Activated CD4-positive, alpha-beta T cell treated with anti-CD3 and anti-CD28 coated beads for 36 hours (primary cell): ENCODE measurements at regions not wholly inside any gene's neighbourhood (a gene's known extent, or its start where the extent isn't known, plus 50 kb on each side); places are given as distances from the start of the nearest gene placed in this dataset.
"Not testable (repeated sequence)": the region's sequence is repeated elsewhere in the genome, so short reads cannot be mapped to it uniquely, and the experiment has no call there.

Experiments
- ATAC-seq: fragments of 200-7000 bp; cut with Tn5 transposase; one replicate; pipeline ENCODE4 v1.10.0; 2021; ENCODE audit warnings: mild to moderate bottlenecking, moderate library complexity
- CTCF ChIA-PET: fragments of 350-600 bp; sonication (Branson Sonifier 250); formaldehyde crosslinking; loops from one replicate; lab custom pipeline; 2021; ENCODE audit warnings: antibody characterized with exemption; lab: Charles Lee
- POLR2A ChIA-PET: fragments of 350-600 bp; sonication (Branson Sonifier 250); formaldehyde crosslinking; loops from one replicate; lab custom pipeline; 2021; ENCODE audit warnings: antibody characterized with exemption, inconsistent platforms; lab: Charles Lee
- DNase-seq: peaks from one replicate; pipeline ENCODE4 v3.0.0-alpha.2; 2020
- H3K27ac Mint-ChIP-seq: one replicate; pipeline ENCODE4 v1.8.0; 2021; ENCODE audit warnings: mixed read lengths
- H3K27me3 Mint-ChIP-seq: one replicate; pipeline ENCODE4 v1.8.0; 2021; ENCODE audit warnings: mixed read lengths
- H3K36me3 Mint-ChIP-seq: one replicate; pipeline ENCODE4 v1.8.0; 2021; ENCODE audit warnings: low read depth, mixed read lengths
- H3K4me1 Mint-ChIP-seq: one replicate; pipeline ENCODE4 v1.8.0; 2021; ENCODE audit warnings: mixed read lengths
- H3K4me3 Mint-ChIP-seq: one replicate; pipeline ENCODE4 v1.8.0; 2021; ENCODE audit warnings: mild to moderate bottlenecking, moderate library complexity, mixed read lengths
- H3K9me3 Mint-ChIP-seq: one replicate; pipeline ENCODE4 v1.8.0; 2021; ENCODE audit warnings: low read depth, mixed read lengths
- intact Hi-C, 2 experiments: fragments of 100-400 bp; cut with DNase I in 1 of 2; cut with micrococcal nuclease in 1 of 2; formaldehyde crosslinking; loops; one replicate each; pipeline versions ENCODE4 v1.14.2 to v1.15.1; 2022 to 2024; cut with DNase I, micrococcal nuclease

DNA sequence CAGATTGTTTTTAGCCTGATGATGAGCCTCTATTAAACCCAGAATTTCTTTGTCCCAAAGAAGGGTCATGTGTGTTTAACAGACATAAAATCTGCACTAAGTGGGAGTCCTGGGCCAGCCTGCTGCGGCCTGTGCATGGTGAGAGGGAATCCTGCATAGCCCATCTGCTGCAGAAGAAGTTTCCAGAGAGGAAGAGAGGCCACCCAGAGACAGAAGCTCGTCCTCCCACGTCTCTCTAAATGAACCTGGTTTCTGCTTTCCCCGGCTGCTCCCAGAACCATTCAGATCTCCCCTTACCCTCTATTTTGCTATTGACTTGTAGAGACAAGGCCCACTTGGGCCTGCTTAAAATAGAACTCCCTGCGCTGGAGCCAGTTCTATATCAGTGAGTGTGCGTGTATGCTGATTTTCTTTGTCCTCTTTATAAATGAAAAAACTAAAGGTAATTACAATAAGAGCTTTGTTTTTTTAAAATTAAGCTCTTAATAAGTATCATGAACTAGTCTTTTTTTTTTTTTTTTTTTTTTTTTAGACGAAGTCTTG is 142.8 kb upstream of the RAB4A start:
- Mint-ChIP-seq H3K9me3 (no peaks in the 10 kb centered on the region), H3K36me3 (peaks cover 1% of the 10 kb centered on the region), H3K27ac (no peak overlapping the region), H3K27me3 (no peaks in the 10 kb centered on the region), H3K4me1 (peaks cover 54% of the 10 kb centered on the region), H3K4me3 (no peak overlapping the region)
- ChIA-PET CTCF (interaction anchor here (0.6 to 2.9 kb wide), 5 partner anchors 11 to 463 kb away, joined by 3 to 13 read pairs (median 4); no protein-coding TSS in a partner anchor), POLR2A (no interaction called here)
- DNase-seq (no peak), ATAC-seq (no peak)
- intact Hi-C loops: no loop called here

DNA sequence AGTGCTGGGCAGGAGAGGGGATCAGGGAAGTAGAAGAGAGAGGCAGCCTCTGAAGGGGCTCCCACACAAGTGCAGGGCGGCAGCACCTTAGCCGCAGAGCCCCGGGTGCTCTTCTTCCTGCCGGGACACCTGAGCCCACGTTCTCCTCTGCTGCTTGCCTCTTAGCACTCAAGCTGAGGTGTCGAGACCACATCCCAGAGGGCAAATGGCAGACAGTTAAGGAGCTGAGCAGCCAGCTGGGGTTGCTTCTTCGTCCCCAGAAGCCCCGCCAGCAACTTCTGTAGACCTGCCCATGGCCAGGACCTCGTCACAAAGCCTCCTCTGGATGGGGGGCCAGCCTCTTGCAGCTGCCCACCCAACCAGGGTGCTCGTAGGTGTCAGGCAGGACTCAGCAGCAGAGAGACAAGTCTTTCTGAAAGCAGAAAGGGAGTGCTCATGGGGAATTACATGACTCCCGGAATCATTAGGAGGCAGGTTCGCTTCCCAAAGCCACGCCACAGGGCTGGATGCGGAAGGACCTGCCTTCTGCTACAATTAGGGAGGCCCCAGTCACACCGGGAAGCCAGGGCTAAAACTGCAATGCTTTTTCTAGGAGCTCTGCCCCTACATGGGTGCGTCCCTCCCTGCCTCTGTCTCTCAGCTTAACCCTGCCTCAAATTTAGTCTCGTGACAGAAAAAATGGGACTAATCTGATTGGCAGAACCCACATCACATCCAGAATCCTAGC is 141.4 kb upstream of the RAB4A start:
- Mint-ChIP-seq H3K4me1 (peaks cover 54% of the 10 kb centered on the region), H3K36me3 (peaks cover 11% of the 10 kb centered on the region), H3K9me3 (peaks cover 10% of the 10 kb centered on the region), H3K27me3 (no peaks in the 10 kb centered on the region), H3K27ac (no peak overlapping the region), H3K4me3 (no peak overlapping the region)
- ChIA-PET CTCF (interaction anchor here (0.6 to 2.9 kb wide), 7 partner anchors 10 to 465 kb away, joined by 3 to 13 read pairs (median 3); no protein-coding TSS in a partner anchor), POLR2A (no interaction called here)
- DNase-seq (peak; percentile 45), ATAC-seq (peak; percentile 49)
- intact Hi-C loops: loop anchor here in 1 of 2 experiments (10.0 kb wide), 1 partner anchor 95 kb away; no protein-coding TSS in a partner anchor

DNA sequence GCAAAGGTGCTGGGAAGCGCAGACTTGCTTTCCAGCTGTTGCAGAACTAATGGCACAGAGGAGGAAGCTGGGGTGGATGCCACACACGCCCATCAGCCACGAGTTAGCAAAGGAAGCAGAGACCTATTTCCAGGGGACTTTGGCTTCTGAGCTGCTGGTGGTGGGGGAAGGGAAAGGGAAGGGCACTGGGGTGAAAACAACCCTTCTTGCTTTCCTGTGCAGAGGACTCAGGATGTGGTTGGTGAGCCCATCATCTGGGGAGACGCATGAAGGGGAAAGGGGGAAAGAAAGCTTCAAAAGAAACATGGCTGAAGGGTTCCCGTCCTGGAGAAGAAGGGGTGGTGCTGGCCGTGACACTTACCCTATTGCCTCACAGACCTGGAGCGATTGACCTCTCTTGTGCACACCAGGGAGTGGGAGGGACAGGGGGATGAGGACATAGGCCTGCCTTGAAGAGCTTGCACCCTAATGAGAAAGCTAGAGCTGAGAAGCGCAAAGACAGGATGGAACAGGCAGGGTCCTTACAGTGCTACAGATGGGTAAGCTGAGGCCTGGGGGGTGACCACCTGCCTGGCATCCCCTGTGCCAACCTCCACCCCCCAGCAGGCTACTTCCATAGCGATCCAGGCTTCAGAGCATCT is 140.8 kb upstream of the RAB4A start:
- DNase-seq (peak; percentile 21), ATAC-seq (peak; percentile 28)
- Mint-ChIP-seq H3K36me3 (peaks cover 17% of the 10 kb centered on the region), H3K9me3 (peaks cover 14% of the 10 kb centered on the region), H3K27ac (no peak overlapping the region), H3K4me3 (no peak overlapping the region), H3K27me3 (no peaks in the 10 kb centered on the region), H3K4me1 (peaks cover 54% of the 10 kb centered on the region)
- ChIA-PET POLR2A (no interaction called here), CTCF (interaction anchor here (1.6 to 2.9 kb wide), 2 partner anchors 31 to 98 kb away, joined by 3 to 13 read pairs; no protein-coding TSS in a partner anchor)
- intact Hi-C loops: loop anchor here in 1 of 2 experiments (10.0 kb wide), 1 partner anchor 95 kb away; no protein-coding TSS in a partner anchor

DNA sequence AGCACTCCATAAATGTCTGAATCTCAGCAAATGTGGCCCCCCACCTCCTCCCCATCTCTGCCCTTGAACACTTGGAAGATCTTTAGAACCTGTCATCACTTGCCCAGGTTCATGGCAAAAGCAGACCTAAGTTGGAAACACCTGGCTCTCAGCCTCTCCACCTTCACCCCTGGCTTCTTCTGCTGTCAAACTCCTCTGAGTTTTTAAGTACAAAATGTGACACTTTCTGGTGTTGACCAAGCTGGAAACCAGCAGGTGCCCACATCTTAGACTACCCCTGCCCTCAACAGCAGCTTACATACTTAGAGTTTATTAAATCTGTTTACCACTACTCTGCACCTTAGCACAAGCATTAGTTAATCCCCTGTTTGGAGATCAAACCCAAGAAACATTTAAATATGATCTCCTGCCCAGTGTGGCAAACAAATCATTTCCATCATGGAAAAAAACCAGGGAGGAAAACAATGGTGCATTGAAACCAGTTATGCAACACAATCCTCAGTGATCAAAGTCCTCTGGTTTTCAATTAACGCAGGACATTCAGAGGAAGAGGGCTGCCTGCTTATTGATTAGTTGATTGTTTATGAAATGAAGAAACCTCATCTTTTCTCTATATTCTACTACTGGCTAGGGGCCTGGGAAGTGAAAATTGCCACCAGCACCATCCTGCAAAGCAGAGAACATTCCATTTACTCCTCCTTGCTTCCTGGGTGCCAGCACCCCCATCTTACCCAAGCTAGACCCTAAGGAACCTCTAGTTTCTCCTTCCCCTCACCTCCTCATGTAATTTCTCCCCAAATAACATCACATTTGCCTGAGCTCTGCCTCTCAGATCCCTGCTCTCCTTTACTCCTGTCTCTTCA is 139.4 kb upstream of the RAB4A start:
- Mint-ChIP-seq H3K36me3 (peaks cover 29% of the 10 kb centered on the region), H3K4me1 (peaks cover 56% of the 10 kb centered on the region), H3K27ac (no peak overlapping the region), H3K9me3 (peaks cover 24% of the 10 kb centered on the region), H3K4me3 (no peak overlapping the region), H3K27me3 (no peaks in the 10 kb centered on the region)
- DNase-seq (no peak), ATAC-seq (no peak)
- ChIA-PET POLR2A (no interaction called here), CTCF (interaction anchor here (1.6 to 2.9 kb wide), 2 partner anchors 30 to 97 kb away, joined by 3 to 13 read pairs; no protein-coding TSS in a partner anchor)
- intact Hi-C loops: loop anchor here in 1 of 2 experiments (10.0 kb wide), 1 partner anchor 93 kb away; no protein-coding TSS in a partner anchor

DNA sequence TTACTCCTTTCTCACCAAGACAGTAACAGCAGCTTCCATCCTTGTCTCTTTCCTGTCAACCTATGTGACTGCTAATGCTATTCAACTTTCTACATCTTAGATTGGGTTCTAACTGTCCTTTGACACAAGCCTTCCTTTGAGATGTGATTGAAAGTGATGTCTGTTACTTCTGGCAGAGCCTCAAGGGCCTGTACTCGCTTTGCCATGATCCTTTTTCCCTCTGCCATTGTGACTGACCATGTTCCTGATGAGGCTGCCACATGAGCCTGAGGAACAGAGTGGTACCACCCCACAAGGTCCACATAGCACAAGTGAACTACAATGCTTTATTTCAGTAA is 138.8 kb upstream of the RAB4A start:
- POLR2A ChIA-PET: interaction anchor here (0.7 kb wide), 1 partner anchor 134 kb away, joined by 3 read pairs; no protein-coding TSS in a partner anchor
- intact Hi-C loops: loop anchor here in 1 of 2 experiments (10.0 kb wide), 1 partner anchor 93 kb away; no protein-coding TSS in a partner anchor
- peaks cover 29% of the 10 kb centered on the region for H3K36me3 Mint-ChIP-seq
- ATAC-seq: no peak
- DNase-seq: no peak
- CTCF ChIA-PET: interaction anchor here (1.6 kb wide), 1 partner anchor 29 kb away, joined by 3 read pairs; no protein-coding TSS in a partner anchor
- no peak overlapping the region for H3K4me3 Mint-ChIP-seq
- H3K27me3 Mint-ChIP-seq: no peaks in the 10 kb centered on the region
- peaks cover 57% of the 10 kb centered on the region for H3K4me1 Mint-ChIP-seq
- H3K9me3 Mint-ChIP-seq: peaks cover 24% of the 10 kb centered on the region
- no peak overlapping the region for H3K27ac Mint-ChIP-seq

DNA sequence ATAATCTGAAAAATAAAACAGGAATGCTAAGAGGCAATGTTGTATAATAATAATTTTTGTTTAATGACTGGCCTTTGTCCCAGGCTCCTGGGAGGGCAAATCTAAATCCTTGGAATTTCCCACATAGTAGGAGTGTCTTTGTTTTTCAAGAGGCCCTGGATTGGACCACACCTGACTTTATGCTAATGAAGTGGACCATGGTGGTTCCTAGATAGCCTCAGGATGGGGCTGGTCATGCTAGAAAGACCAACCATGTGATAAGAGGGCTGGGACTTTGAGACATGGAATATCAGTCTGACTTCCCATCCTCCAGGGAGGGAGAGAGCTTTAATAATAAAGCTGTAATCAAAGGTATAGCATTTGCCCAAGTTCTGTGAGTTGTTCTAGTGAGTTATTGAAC is 138.2 kb upstream of the RAB4A start:
- POLR2A ChIA-PET: interaction anchor here (0.7 kb wide), 1 partner anchor 135 kb away, joined by 3 read pairs; no protein-coding TSS in a partner anchor
- Mint-ChIP-seq H3K9me3 (peaks cover 24% of the 10 kb centered on the region), H3K36me3 (peaks cover 29% of the 10 kb centered on the region), H3K27ac (no peak overlapping the region), H3K4me3 (no peak overlapping the region), H3K27me3 (no peaks in the 10 kb centered on the region), H3K4me1 (peaks cover 57% of the 10 kb centered on the region)
- intact Hi-C loops: loop anchor here in 1 of 2 experiments (10.0 kb wide), 1 partner anchor 92 kb away; no protein-coding TSS in a partner anchor
- DNase-seq (no peak), ATAC-seq (no peak)
- CTCF ChIA-PET: no interaction called here

DNA sequence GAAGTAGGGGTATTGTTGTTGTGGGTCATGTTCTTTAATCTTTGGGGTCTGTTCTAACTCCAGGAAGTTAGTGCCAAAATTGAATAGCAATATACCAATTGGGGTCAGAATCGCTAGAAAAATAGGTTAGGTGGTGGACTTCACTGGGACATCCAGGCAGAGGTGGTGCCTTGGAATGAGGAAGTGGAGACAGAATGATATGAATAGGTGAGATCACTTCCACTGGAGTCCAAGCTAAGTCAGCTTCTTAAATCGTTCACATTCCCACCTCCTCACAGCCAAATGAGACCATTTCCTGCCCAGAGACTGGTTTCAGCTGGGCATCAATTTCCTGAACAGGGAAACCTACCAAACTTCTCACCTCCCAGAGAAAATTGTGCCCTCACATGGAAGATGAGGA is 137.8 kb upstream of the RAB4A start:
- intact Hi-C loops: loop anchor here in 1 of 2 experiments (10.0 kb wide), 1 partner anchor 92 kb away; no protein-coding TSS in a partner anchor
- no peak overlapping the region for H3K4me3 Mint-ChIP-seq
- H3K27ac Mint-ChIP-seq: no peak overlapping the region

DNA sequence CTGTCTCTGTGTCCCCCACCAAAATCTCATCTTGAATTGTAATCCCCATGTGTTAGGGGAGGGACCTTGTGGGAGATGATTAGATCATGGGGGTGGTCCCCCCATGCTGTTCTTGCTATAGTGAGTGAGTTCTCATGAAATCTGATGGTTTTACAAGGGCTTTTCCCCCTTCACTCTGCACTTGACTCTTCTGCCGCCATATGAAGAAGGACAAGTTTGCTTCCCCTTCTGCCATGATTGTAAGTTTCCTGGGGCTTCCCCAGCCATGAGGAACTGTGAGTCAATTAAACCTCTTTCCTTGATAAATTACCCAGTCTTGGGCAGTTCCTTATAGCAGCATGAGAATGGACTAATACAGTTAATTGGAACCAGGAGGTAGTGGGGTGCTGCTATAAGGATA is 137.1 kb upstream of the RAB4A start:
- ATAC-seq: no peak
- Mint-ChIP-seq H3K27me3 (no peaks in the 10 kb centered on the region), H3K4me1 (peaks cover 57% of the 10 kb centered on the region), H3K36me3 (peaks cover 29% of the 10 kb centered on the region), H3K4me3 (no peak overlapping the region), H3K9me3 (peaks cover 24% of the 10 kb centered on the region), H3K27ac (no peak overlapping the region)
- ChIA-PET POLR2A (no interaction called here), CTCF (no interaction called here)
- intact Hi-C loops: loop anchor here in 1 of 2 experiments (10.0 kb wide), 1 partner anchor 91 kb away; no protein-coding TSS in a partner anchor
- no peak for DNase-seq

More for the DNA sequence above, 137.8 kb upstream of the RAB4A start:
- H3K27me3 Mint-ChIP-seq: no peaks in the 10 kb centered on the region
- ChIA-PET CTCF (no interaction called here), POLR2A (no interaction called here)
- ATAC-seq (no peak), DNase-seq (no peak)
- peaks cover 24% of the 10 kb centered on the region for H3K9me3 Mint-ChIP-seq
- peaks cover 57% of the 10 kb centered on the region for H3K4me1 Mint-ChIP-seq
- H3K36me3 Mint-ChIP-seq: peaks cover 29% of the 10 kb centered on the region

DNA sequence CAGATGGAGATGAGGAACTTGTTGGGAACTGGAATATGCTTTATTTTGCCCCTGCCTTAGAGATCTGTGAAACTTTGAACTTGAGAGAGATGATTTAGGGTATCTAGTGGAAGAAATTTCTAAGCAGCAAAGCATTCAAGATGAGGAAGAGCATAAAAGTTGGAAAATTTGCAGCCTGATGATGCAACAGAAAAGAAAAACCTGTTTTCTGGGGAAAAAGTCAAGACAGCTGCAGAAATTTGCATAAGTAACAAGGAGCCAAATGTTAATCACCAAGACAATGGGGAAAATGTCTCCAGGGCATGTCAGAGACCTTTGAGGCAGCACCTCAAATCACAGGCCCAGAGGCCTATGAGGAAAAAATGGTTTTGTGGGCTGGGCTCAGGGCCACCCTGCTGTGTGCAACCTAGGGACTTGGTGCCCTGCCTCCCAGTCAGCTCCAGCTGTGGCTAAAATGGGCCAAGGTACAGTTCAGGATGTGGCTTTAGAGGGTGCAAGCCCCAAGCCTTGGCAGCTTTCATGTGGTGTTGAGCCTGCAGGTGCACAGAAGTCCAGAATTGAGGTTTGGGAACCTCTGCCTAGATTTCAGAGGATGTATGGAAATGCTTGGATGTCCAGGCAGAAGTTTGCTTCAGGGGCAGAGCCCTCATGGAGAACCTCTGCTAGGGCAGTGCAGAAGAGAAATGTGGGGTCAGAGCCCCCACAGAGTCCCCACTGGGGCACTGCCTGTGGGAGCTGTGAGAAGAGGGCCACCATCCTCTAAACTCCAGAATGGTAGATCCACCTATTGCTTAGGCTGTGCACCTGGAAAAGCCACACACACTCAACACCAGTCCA is 136.3 kb upstream of the RAB4A start:
- DNase-seq, ATAC-seq, H3K27me3 Mint-ChIP-seq, POLR2A ChIA-PET, H3K27ac Mint-ChIP-seq, H3K4me3 Mint-ChIP-seq: not testable (repeated sequence)
- intact Hi-C loops: loop anchor here (5.0 to 10.0 kb wide), 2 partner anchors 90 to 93 kb away; no protein-coding TSS in a partner anchor
- Mint-ChIP-seq H3K4me1 (peaks cover 57% of the 10 kb centered on the region), H3K9me3 (peaks cover 24% of the 10 kb centered on the region), H3K36me3 (peaks cover 29% of the 10 kb centered on the region)
- CTCF ChIA-PET: interaction anchor here (0.6 to 0.8 kb wide), 2 partner anchors 19 to 400 kb away, joined by 3 read pairs; no protein-coding TSS in a partner anchor

DNA sequence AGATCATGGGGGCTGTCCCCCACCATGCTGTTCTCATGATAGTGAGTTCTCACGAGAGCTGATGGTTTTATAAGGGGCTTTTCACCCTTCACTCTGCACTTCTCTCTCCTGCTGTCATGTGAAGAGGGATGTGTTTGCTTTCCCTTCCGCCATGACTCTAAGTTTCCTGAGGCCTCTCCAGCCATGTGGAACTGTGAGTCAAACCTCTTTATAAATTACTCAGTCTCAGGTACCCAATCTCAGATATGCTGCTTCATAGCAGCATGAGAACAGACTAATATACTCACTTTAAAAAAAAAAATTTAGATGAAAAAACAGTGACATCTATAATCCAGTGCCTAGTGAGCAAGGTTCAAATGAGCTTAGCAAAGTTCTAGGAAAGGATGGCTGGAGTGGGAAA is 135.1 kb upstream of the RAB4A start:
- H3K27me3 Mint-ChIP-seq: no peaks in the 10 kb centered on the region
- CTCF ChIA-PET: no interaction called here

More for the DNA sequence above, 135.1 kb upstream of the RAB4A start:
- Mint-ChIP-seq H3K9me3 (peaks cover 24% of the 10 kb centered on the region), H3K36me3 (peaks cover 29% of the 10 kb centered on the region), H3K27ac (no peak overlapping the region), H3K4me1 (peaks cover 53% of the 10 kb centered on the region), H3K4me3 (no peak overlapping the region)
- ATAC-seq: no peak
- intact Hi-C loops: loop anchor here (5.0 to 10.0 kb wide), 2 partner anchors 89 to 92 kb away; no protein-coding TSS in a partner anchor
- no peak for DNase-seq
- POLR2A ChIA-PET: no interaction called here
